DND-41 (cell line): ENCODE measurements at regions not wholly inside any gene's neighbourhood (a gene's known extent, or its start where the extent isn't known, plus 50 kb on each side); places are given as distances from the start of the nearest gene placed in this dataset.

Experiments used
- EZH2 ChIP-seq: IDR thresholded peaks from 3 replicates; pipeline ENCODE4 v1.6.1; 2012; ENCODE audit warnings: borderline replicate concordance, low read depth, mild to moderate bottlenecking, moderate library complexity, low read length, inconsistent platforms; ENCODE audit not compliant: severe bottlenecking
- TF ChIP-seq, protein P1 (sequence below): IDR thresholded peaks from 2 replicates; pipeline ENCODE4 v1.5.1; 2012; ENCODE audit warnings: borderline replicate concordance, low read length, moderate library complexity, mild to moderate bottlenecking; ENCODE audit not compliant: poor library complexity, severe bottlenecking; ENCODE audit errors: extremely low read depth

DNA sequence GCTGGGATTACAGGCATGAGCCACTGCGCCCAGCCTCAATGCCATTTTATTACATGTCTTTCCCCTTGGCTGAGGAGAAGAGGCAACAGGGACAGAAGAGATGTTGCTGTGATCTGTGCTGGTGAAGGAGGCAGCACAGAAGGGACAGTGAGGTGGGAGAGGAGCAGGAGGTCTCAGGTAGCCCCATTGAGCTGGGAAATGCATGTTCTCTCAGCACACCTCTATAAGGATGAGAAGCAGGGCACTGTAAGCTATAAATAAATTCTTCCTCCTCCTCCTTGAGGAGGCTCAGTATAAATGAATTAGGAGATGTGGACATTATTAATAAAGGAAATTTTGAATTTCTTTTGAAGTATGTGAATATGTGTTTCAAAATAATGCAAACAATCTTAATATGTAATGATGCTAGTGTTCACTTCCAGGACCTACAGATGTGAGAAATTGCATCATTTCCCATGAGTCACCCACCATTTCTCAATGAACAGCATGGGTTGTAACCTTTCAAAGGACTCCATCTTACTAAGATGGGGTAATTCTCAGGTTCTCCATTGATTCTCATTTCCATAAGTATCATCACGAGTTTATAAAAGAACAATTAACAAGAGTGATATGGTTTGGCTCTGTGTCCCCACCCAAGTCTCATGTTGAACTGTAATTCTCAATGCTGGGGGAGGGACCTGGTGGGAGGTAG is 88.9 kb upstream of the ODAD2 start:
- TF ChIP-seq, protein P1, sequence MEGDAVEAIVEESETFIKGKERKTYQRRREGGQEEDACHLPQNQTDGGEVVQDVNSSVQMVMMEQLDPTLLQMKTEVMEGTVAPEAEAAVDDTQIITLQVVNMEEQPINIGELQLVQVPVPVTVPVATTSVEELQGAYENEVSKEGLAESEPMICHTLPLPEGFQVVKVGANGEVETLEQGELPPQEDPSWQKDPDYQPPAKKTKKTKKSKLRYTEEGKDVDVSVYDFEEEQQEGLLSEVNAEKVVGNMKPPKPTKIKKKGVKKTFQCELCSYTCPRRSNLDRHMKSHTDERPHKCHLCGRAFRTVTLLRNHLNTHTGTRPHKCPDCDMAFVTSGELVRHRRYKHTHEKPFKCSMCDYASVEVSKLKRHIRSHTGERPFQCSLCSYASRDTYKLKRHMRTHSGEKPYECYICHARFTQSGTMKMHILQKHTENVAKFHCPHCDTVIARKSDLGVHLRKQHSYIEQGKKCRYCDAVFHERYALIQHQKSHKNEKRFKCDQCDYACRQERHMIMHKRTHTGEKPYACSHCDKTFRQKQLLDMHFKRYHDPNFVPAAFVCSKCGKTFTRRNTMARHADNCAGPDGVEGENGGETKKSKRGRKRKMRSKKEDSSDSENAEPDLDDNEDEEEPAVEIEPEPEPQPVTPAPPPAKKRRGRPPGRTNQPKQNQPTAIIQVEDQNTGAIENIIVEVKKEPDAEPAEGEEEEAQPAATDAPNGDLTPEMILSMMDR = no peak
- TF ChIP-seq EZH2 = no peak
